Adrenal gland (tissue), 9 donors: ENCODE measurements at regions not wholly inside any gene's neighbourhood (a gene's known extent, or its start where the extent isn't known, plus 50 kb on each side); places are given as distances from the start of the nearest gene placed in this dataset.
"Not testable (repeated sequence)": the region's sequence is repeated elsewhere in the genome, so short reads cannot be mapped to it uniquely, and the experiment has no call there.

ENCODE experiments used
- DNase-seq, 7 donors: peaks; one replicate each; pipeline ENCODE4 v3.0.0-alpha.2; 2019 to 2020
- H3K27ac ChIP-seq, 5 donors: fragments of 200-600 bp; sonication (generic) in 4 of 5; 1 replicate in 3 of 5; 2 replicates in 2 of 5; pipeline versions ENCODE4 v1.5.1 to v1.8.0; 2016 to 2020; ENCODE audit warnings: mild to moderate bottlenecking in 1 of 5
- H3K27me3 ChIP-seq: fragments of 200-600 bp; 2 replicates; pipeline ENCODE4 v1.8.0; 2021
- H3K36me3 ChIP-seq, 2 donors: fragments of 200-600 bp; replicated peaks in 1 of 2; 1 replicate in 1 of 2; 2 replicates in 1 of 2; pipeline versions ENCODE4 v1.5.1 to v1.8.0; 2018 to 2022
- H3K4me1 ChIP-seq, 2 donors: fragments of 200-600 bp; replicated peaks in 1 of 2; 1 replicate in 1 of 2; 2 replicates in 1 of 2; pipeline versions ENCODE4 v1.5.1 to v1.8.0; 2018 to 2021
- H3K4me3 ChIP-seq, 4 donors: fragments of 200-600 bp; sonication (generic) in 3 of 4; one replicate each; pipeline ENCODE4 v1.5.1; 2016 to 2018
- H3K9me3 ChIP-seq, 3 donors: fragments of 200-600 bp; sonication (generic) in 1 of 3; replicated peaks in 1 of 3; 1 replicate in 2 of 3; 2 replicates in 1 of 3; pipeline versions ENCODE4 v1.5.1 to v1.8.0; 2016 to 2021
- CTCF ChIP-seq, 6 experiments: fragments of 450-650 bp in 4 of 6; fragments of 200-600 bp in 2 of 6; sonication (generic) in 1 of 6; IDR thresholded peaks; 1 replicate in 5 of 6; 2 replicates in 1 of 6; pipeline versions ENCODE4 v1.5.1 to v1.8.0; 2016 to 2021; ENCODE audit warnings: antibody characterized with exemption in 6 of 6, mild to moderate bottlenecking in 2 of 6, moderate library complexity in 1 of 6
- POLR2A ChIP-seq, 2 donors: fragments of 450-650 bp; IDR thresholded peaks; one replicate each; pipeline ENCODE4 v1.6.1; 2017; ENCODE audit warnings: antibody characterized with exemption in 2 of 2, mild to moderate bottlenecking in 2 of 2, moderate library complexity in 1 of 2
- whole genome bisulfite sequencing, 4 donors: extraction: QIAGEN DNeasy Blood & Tissue Kit in 2 of 4; methylation state at CpG; one replicate each; pipeline versions ENCODE4 v1.1.5 to v1.1.7; 2013 to 2017; 5-methylcytosine and 5-hydroxymethylcytosine counted together
- intact Hi-C, 2 donors: fragments of 100-400 bp; cut with DNase I; formaldehyde crosslinking; loops; one replicate each; pipeline versions ENCODE4 v1.14.1 to v1.15.0; 2022 to 2023
- donor health status: healthy with polysubstance abuse.
- donor health status: Bipolar disorder and iron deficiency.
- donor health status: DM: yes; HTN: yes; CAD: no.
- donor health status: DM: no; HTN: no; CAD: no.
- donor health status: DM: no; HTN: no; CAD: no.

- TF ChIP-seq POLR2A (IDR thresholded peaks at IDR 0.05), result no peak
- TF ChIP-seq CTCF (IDR thresholded peaks at IDR 0.05), result no peak
- intact Hi-C loops, result no loop called here
- no peaks in the 10 kb centered on the region for H3K27me3 ChIP-seq
- WGBS, 4 donors, result 60 to 90% (median 79%) methylated on average over 6 of the region's 6 CpGs
- H3K4me3 ChIP-seq, result no peak overlapping the region
- H3K9me3 ChIP-seq, result no peaks in the 10 kb centered on the region
- DNase-seq, result no peak
- no peaks in the 10 kb centered on the region for H3K4me1 ChIP-seq
- H3K36me3 ChIP-seq, result no peaks in the 10 kb centered on the region
- H3K27ac ChIP-seq, result no peak overlapping the region
Measured at GRCh38 chr2:184416146-184416913, 182.0 kb upstream of the ZNF804A start.

GRCh38 chr2:184419744-184420143, 178.6 kb upstream of the ZNF804A start:
- no peak for DNase-seq
- intact Hi-C loops, result no loop called here
- Histone ChIP-seq H3K27ac (no peak overlapping the region), H3K36me3 (no peaks in the 10 kb centered on the region), H3K27me3 (no peaks in the 10 kb centered on the region), H3K4me1 (no peaks in the 10 kb centered on the region), H3K4me3 (no peak overlapping the region), H3K9me3 (no peaks in the 10 kb centered on the region)
- TF ChIP-seq POLR2A (IDR thresholded peaks at IDR 0.05) (no peak), CTCF (IDR thresholded peaks at IDR 0.05) (no peak)
- 52 to 69% (median 62%) methylated on average over 2 of the region's 2 CpGs for WGBS, 4 donors

GRCh38 chr2:184421456-184421855, 176.9 kb upstream of the ZNF804A start:
- H3K36me3 ChIP-seq, H3K9me3 ChIP-seq, H3K27ac ChIP-seq, H3K27me3 ChIP-seq, H3K4me1 ChIP-seq, H3K4me3 ChIP-seq, intact Hi-C loops, DNase-seq: not testable (repeated sequence)
- WGBS, 4 donors, result 77 to 81% (median 78%) methylated on average over 11 of the region's 11 CpGs

- no peak overlapping the region for H3K4me3 ChIP-seq
- H3K4me1 ChIP-seq, result no peaks in the 10 kb centered on the region
- H3K27ac ChIP-seq, result no peak overlapping the region
- DNase-seq, result no peak
- TF ChIP-seq POLR2A (IDR thresholded peaks at IDR 0.05) (no peak), CTCF (IDR thresholded peaks at IDR 0.05) (no peak)
- H3K27me3 ChIP-seq, result no peaks in the 10 kb centered on the region
- no peaks in the 10 kb centered on the region for H3K36me3 ChIP-seq
- intact Hi-C loops, result no loop called here
- 63 to 81% (median 77%) methylated on average over 2 of the region's 2 CpGs for WGBS, 4 donors
- no peaks in the 10 kb centered on the region for H3K9me3 ChIP-seq
Measured at GRCh38 chr2:184425083-184425482, 173.2 kb upstream of the ZNF804A start.

- no peak overlapping the region for H3K4me3 ChIP-seq
- no peaks in the 10 kb centered on the region for H3K36me3 ChIP-seq
- intact Hi-C loops, result no loop called here
- 35 to 45% (median 42%) methylated on average over 2 of the region's 2 CpGs for WGBS, 4 donors
- no peak for DNase-seq
- TF ChIP-seq POLR2A (IDR thresholded peaks at IDR 0.05) (no peak), CTCF (IDR thresholded peaks at IDR 0.05) (no peak)
- H3K27ac ChIP-seq, result no peak overlapping the region
- H3K4me1 ChIP-seq, result no peaks in the 10 kb centered on the region
- H3K9me3 ChIP-seq, result no peaks in the 10 kb centered on the region
- no peaks in the 10 kb centered on the region for H3K27me3 ChIP-seq
Measured at GRCh38 chr2:184444217-184444616, 154.1 kb upstream of the ZNF804A start.
